ENCODE measurements at regions not wholly inside any gene's neighbourhood (a gene's known extent, or its start where the extent isn't known, plus 50 kb on each side); places are given as distances from the start of the nearest gene placed in this dataset.

DNA sequence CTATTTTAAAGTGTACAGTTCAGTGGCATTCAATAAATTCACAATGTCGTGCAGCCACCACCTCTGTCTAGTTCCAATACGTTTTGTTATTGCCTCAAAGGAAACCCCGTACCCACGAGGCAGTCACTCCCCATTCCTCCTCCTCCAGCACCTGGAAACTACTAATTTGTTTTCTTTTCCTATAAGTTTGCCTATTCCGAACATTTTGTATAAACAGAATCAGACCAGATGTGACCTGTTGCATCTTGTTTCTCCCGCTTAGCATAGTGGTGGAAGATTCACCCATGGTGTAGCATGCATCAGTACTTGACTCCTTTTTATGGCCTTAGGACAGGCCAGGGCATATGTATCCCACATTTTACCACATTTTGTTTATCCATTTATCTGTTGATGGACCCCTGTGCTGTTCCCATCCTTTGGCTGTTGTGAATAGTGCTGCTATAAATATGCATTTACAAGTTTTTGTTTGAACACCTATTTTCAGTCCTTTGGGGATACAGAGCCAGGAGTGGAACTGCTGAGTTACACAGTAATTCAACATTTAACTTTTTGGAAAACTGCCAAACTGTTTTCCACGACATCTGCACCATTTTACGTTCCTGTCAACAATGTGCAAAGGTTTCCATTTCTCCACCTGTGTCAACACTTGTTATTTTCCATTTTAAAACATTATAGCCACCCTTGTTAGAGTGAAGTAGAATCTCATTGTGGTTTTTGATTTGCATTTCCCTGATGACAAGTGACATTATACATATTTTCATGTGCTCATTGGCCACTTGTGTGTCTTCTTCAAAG is 57.8 kb upstream of the STX18 start:
- in situ Hi-C loops (cut with MboI; ENCODE audit: low pct_ligation_motif_present in 1 of 4, low pct_unique_long_range_greater_than_20kb in 1 of 4, low sequenced_read_pairs in 3 of 4) = no loop called here
- Histone ChIP-seq H3K36me3 (no peaks in the 10 kb centered on the region), H3K4me3 (no peak overlapping the region), H3K9me3 (peaks cover 5 to 6% of the 10 kb centered on the region in 2 donors), H3K27me3 (no peaks in the 10 kb centered on the region), H3K4me1 (no peaks in the 10 kb centered on the region), H3K27ac (no peak overlapping the region)
- intact Hi-C loops (cut with DNase I; ENCODE audit: low total_unique reads) = no loop called here
- TF ChIP-seq POLR2AphosphoS5 (IDR thresholded peaks at IDR 0.05) (no peak), EP300 (IDR thresholded peaks at IDR 0.05; ENCODE audit: low read depth) (no peak), POLR2A (IDR thresholded peaks at IDR 0.05) (no peak)
- TF ChIP-seq, protein P1, sequence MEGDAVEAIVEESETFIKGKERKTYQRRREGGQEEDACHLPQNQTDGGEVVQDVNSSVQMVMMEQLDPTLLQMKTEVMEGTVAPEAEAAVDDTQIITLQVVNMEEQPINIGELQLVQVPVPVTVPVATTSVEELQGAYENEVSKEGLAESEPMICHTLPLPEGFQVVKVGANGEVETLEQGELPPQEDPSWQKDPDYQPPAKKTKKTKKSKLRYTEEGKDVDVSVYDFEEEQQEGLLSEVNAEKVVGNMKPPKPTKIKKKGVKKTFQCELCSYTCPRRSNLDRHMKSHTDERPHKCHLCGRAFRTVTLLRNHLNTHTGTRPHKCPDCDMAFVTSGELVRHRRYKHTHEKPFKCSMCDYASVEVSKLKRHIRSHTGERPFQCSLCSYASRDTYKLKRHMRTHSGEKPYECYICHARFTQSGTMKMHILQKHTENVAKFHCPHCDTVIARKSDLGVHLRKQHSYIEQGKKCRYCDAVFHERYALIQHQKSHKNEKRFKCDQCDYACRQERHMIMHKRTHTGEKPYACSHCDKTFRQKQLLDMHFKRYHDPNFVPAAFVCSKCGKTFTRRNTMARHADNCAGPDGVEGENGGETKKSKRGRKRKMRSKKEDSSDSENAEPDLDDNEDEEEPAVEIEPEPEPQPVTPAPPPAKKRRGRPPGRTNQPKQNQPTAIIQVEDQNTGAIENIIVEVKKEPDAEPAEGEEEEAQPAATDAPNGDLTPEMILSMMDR (IDR thresholded peaks at IDR 0.05) = no peak
- DNase-seq = no peak
- 55 to 74% methylated on average over 8 of the region's 8 CpGs for WGBS, 2 donors (ENCODE audit: low coverage in 1 of 2)

DNA sequence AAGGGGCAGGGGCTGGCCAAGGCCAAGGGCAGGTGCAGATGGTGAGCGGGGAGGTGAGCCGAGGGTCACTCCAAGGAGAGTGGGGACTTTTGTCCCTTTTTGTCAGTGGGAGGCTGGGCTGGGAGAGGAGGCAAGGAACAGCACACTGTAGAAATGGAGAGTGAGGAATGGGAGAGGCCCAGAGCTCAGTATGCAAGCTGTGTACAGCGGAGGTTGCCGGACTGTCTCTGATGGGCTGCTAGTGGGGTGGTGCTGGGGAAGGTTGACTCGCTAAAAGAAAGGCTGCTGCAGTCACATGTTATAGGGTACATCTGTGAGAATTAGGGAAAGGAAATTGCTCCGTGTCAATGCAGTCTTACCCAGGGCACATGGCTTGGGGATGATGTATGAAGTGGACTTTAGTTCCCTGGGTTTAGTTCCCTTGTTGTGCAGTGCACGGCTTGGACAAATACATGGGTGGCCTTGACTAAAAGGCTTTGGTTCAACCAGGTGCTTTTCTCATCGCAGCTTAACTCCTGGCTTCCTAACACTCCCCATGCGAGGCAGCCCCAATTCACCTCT is 57.1 kb upstream of the STX18 start:
- Histone ChIP-seq H3K27ac (no peak overlapping the region), H3K4me1 (no peaks in the 10 kb centered on the region), H3K4me3 (no peak overlapping the region), H3K36me3 (no peaks in the 10 kb centered on the region), H3K27me3 (no peaks in the 10 kb centered on the region), H3K9me3 (peaks cover 5 to 10% of the 10 kb centered on the region in 2 donors)
- in situ Hi-C loops (cut with MboI; ENCODE audit: low pct_ligation_motif_present in 1 of 4, low pct_unique_long_range_greater_than_20kb in 1 of 4, low sequenced_read_pairs in 3 of 4) = no loop called here
- DNase-seq = no peak
- no peak for TF ChIP-seq POLR2A (IDR thresholded peaks at IDR 0.05)
- no peak for TF ChIP-seq EP300 (IDR thresholded peaks at IDR 0.05; ENCODE audit: low read depth)
- TF ChIP-seq, protein P1 (IDR thresholded peaks at IDR 0.05) = no peak
- no peak for TF ChIP-seq POLR2AphosphoS5 (IDR thresholded peaks at IDR 0.05)
- intact Hi-C loops (cut with DNase I; ENCODE audit: low total_unique reads) = no loop called here
- 92 to 97% methylated on average over 6 to 9 of the region's 9 CpGs for WGBS, 2 donors (ENCODE audit: low coverage in 1 of 2)

DNA sequence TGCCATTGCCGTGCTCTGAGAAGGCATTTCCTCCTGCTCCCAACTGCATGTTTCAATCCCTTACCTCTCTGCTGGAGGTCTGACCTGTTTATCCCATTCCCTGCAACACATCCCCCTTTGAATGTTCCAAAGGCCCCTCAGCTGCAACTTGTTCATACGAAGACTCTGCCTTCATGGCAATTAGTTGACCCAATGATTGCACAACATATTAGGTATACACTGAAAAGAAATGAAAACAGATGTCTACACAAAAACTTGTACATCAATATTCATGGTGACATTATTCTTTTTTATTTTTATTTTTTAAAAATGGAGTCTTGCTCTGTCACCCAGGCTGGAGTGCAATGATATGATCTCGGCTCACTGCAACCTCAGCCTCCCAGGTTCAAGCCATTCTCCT is 54.9 kb upstream of the STX18 start:
- TF ChIP-seq EP300 (IDR thresholded peaks at IDR 0.05; ENCODE audit: low read depth) = no peak
- H3K36me3 ChIP-seq = no peaks in the 10 kb centered on the region
- no peak for DNase-seq
- H3K4me3 ChIP-seq = no peak overlapping the region
- in situ Hi-C loops (cut with MboI; ENCODE audit: low pct_ligation_motif_present in 1 of 4, low pct_unique_long_range_greater_than_20kb in 1 of 4, low sequenced_read_pairs in 3 of 4) = no loop called here
- H3K9me3 ChIP-seq = peaks cover 5 to 10% of the 10 kb centered on the region in 2 donors
- WGBS, 2 donors (ENCODE audit: low coverage in 1 of 2) = 95 to 100% methylated on average over 2 to 3 of the region's 3 CpGs
- intact Hi-C loops (cut with DNase I; ENCODE audit: low total_unique reads) = no loop called here
- no peak overlapping the region for H3K27ac ChIP-seq
- no peaks in the 10 kb centered on the region for H3K27me3 ChIP-seq
- no peaks in the 10 kb centered on the region for H3K4me1 ChIP-seq

DNA sequence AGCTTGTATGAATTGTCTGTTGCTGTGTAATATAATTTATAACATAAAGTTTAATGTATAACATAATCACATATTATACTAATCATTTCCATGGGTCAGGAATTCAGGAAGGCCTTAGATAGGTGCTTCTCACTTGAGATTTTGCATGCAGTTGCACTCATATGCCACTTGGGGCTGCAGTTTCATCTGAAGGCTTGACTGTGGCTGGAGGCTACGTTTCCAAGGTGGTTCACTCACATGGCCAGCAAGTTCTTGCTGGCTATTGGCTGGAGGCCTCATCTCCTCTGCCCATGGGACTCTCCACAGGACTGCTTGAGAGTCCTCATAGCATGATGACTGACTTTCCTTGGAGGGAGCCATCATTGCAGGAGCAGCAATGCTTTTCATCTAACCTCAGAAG is 53.4 kb upstream of the STX18 start:
- peaks cover 5 to 10% of the 10 kb centered on the region in 2 donors for H3K9me3 ChIP-seq
- H3K4me3 ChIP-seq = no peak overlapping the region
- 85 to 100% methylated on average over 1 of the region's 1 CpG for WGBS, 2 donors (ENCODE audit: low coverage in 1 of 2)
- H3K4me1 ChIP-seq = no peaks in the 10 kb centered on the region
- H3K27ac ChIP-seq = no peak overlapping the region
- no peak for DNase-seq
- no peaks in the 10 kb centered on the region for H3K36me3 ChIP-seq
- no peaks in the 10 kb centered on the region for H3K27me3 ChIP-seq
- in situ Hi-C loops (cut with MboI; ENCODE audit: low pct_ligation_motif_present in 1 of 4, low pct_unique_long_range_greater_than_20kb in 1 of 4, low sequenced_read_pairs in 3 of 4) (no loop called here), intact Hi-C loops (cut with DNase I; ENCODE audit: low total_unique reads) (no loop called here)
- TF ChIP-seq, protein P1 (IDR thresholded peaks at IDR 0.05) = peak in 1 of 5 experiments; percentile 5
- no peak for TF ChIP-seq POLR2AphosphoS5 (IDR thresholded peaks at IDR 0.05)
